Sigmoid colon (tissue), 6 donors: ENCODE measurements at regions not wholly inside any gene's neighbourhood (a gene's known extent, or its start where the extent isn't known, plus 50 kb on each side); places are given as distances from the start of the nearest gene placed in this dataset.

ENCODE experiments used
- DNase-seq: peaks from one replicate; pipeline ENCODE4 v3.0.0-alpha.2; 2019
- H3K27ac ChIP-seq, 4 donors: fragments of 200-600 bp; sonication (generic); one replicate each; pipeline ENCODE4 v1.5.1; 2016 to 2019; ENCODE audit warnings: mild to moderate bottlenecking in 1 of 4
- H3K27me3 ChIP-seq, 3 donors: fragments of 200-600 bp; sonication (generic); one replicate each; pipeline ENCODE4 v1.5.1; 2019; ENCODE audit warnings: mild to moderate bottlenecking in 1 of 3
- H3K36me3 ChIP-seq, 4 donors: fragments of 200-600 bp; sonication (generic); one replicate each; pipeline ENCODE4 v1.5.1; 2016 to 2019
- H3K4me1 ChIP-seq, 4 donors: fragments of 200-600 bp; sonication (generic); one replicate each; pipeline ENCODE4 v1.5.1; 2017 to 2019
- H3K4me3 ChIP-seq, 4 donors: fragments of 200-600 bp; sonication (generic); one replicate each; pipeline ENCODE4 v1.5.1; 2017 to 2019; ENCODE audit warnings: mild to moderate bottlenecking in 2 of 4, moderate library complexity in 1 of 4
- H3K9me3 ChIP-seq, 4 donors: fragments of 200-600 bp in 3 of 4; sonication (generic) in 3 of 4; one replicate each; pipeline versions ENCODE4 v1.5.1 to v1.6.1; 2013 to 2019
- CTCF ChIP-seq, 4 experiments: fragments of 450-650 bp in 3 of 4; fragments of 200-600 bp in 1 of 4; IDR thresholded peaks; one replicate each; pipeline ENCODE4 v1.5.1; 2016 to 2019; ENCODE audit warnings: antibody characterized with exemption in 4 of 4, mild to moderate bottlenecking in 3 of 4, moderate library complexity in 2 of 4
- EP300 ChIP-seq, 4 donors: sonication (generic); formaldehyde crosslinking; IDR thresholded peaks; one replicate each; pipeline ENCODE4 v1.6.1; 2017; ENCODE audit warnings: antibody characterized with exemption in 4 of 4
- POLR2A ChIP-seq, 2 donors: fragments of 450-650 bp; IDR thresholded peaks; one replicate each; pipeline ENCODE4 v1.6.1; 2016; ENCODE audit warnings: antibody characterized with exemption in 2 of 2, mild to moderate bottlenecking in 2 of 2, moderate library complexity in 2 of 2
- POLR2AphosphoS5 ChIP-seq, 4 donors: sonication (generic); formaldehyde crosslinking; IDR thresholded peaks; one replicate each; pipeline ENCODE4 v1.6.1; 2017; ENCODE audit warnings: antibody characterized with exemption in 4 of 4
- WGBS, 2 donors: extraction: QIAGEN DNeasy Blood & Tissue Kit; methylation state at CpG; one replicate each; pipeline ENCODE4 v1.1.7; 2013; 5-methylcytosine and 5-hydroxymethylcytosine counted together
- intact Hi-C: fragments of 100-400 bp; cut with DNase I; formaldehyde crosslinking; loops from one replicate; pipeline ENCODE4 v1.15.1; 2023
- donor health status: healthy with polysubstance abuse.
- donor health status: healthy.

- Histone ChIP-seq H3K9me3 (no peaks in the 10 kb centered on the region), H3K27me3 (no peaks in the 10 kb centered on the region), H3K4me3 (no peak overlapping the region), H3K27ac (peak overlapping the region in 3 of 4 donors; percentile 64 to 92 (median 91)), H3K36me3 (no peaks in the 10 kb centered on the region), H3K4me1 (peaks cover 0 to 47% (median 39%) of the 10 kb centered on the region in 4 donors)
- DNase-seq: no peak
- no peak for TF ChIP-seq EP300 (IDR thresholded peaks at IDR 0.05)
- TF ChIP-seq CTCF (IDR thresholded peaks at IDR 0.05): no peak
- no peak for TF ChIP-seq POLR2AphosphoS5 (IDR thresholded peaks at IDR 0.05)
- no peak for TF ChIP-seq POLR2A (IDR thresholded peaks at IDR 0.05)
- WGBS, 2 donors: 72 to 75% methylated on average over 2 of the region's 2 CpGs
- intact Hi-C loops: loop anchor here (5.0 kb wide), 1 partner anchor 71 kb away; no protein-coding TSS in a partner anchor
These were observed 102.4 kb upstream of the MAML3 start for GRCh38 chr4:140256335-140256734.

- intact Hi-C loops: loop anchor here (5.0 kb wide), 1 partner anchor 71 kb away; no protein-coding TSS in a partner anchor
- 95 to 100% methylated on average over 1 of the region's 1 CpG for WGBS, 2 donors
- no peak for DNase-seq
- Histone ChIP-seq H3K4me1 (peaks cover 0 to 47% (median 39%) of the 10 kb centered on the region in 4 donors), H3K27me3 (no peaks in the 10 kb centered on the region), H3K27ac (peak overlapping the region in 3 of 4 donors; percentile 64 to 92 (median 91)), H3K4me3 (no peak overlapping the region), H3K9me3 (no peaks in the 10 kb centered on the region), H3K36me3 (no peaks in the 10 kb centered on the region)
- TF ChIP-seq POLR2AphosphoS5 (IDR thresholded peaks at IDR 0.05): no peak
- no peak for TF ChIP-seq POLR2A (IDR thresholded peaks at IDR 0.05)
- TF ChIP-seq EP300 (IDR thresholded peaks at IDR 0.05): no peak
- TF ChIP-seq CTCF (IDR thresholded peaks at IDR 0.05): no peak
These were observed 101.9 kb upstream of the MAML3 start for GRCh38 chr4:140255927-140256326.

GRCh38 chr4:140255467-140255866 lies 101.5 kb upstream of the MAML3 start:
- DNase-seq: no peak
- 83 to 92% methylated on average over 5 of the region's 5 CpGs for WGBS, 2 donors
- H3K36me3 ChIP-seq: no peaks in the 10 kb centered on the region
- no peak for TF ChIP-seq EP300 (IDR thresholded peaks at IDR 0.05)
- no peak for TF ChIP-seq POLR2AphosphoS5 (IDR thresholded peaks at IDR 0.05)
- no peak for TF ChIP-seq CTCF (IDR thresholded peaks at IDR 0.05)
- TF ChIP-seq POLR2A (IDR thresholded peaks at IDR 0.05): no peak
- peaks cover 0 to 46% (median 39%) of the 10 kb centered on the region in 4 donors for H3K4me1 ChIP-seq
- intact Hi-C loops: loop anchor here (5.0 kb wide), 1 partner anchor 72 kb away; no protein-coding TSS in a partner anchor
- no peaks in the 10 kb centered on the region for H3K9me3 ChIP-seq
- H3K27me3 ChIP-seq: no peaks in the 10 kb centered on the region
- no peak overlapping the region for H3K4me3 ChIP-seq
- H3K27ac ChIP-seq: peak overlapping the region in 3 of 4 donors; percentile 91 to 93 (median 92)

- Histone ChIP-seq H3K4me1 (peaks cover 0 to 42% (median 38%) of the 10 kb centered on the region in 4 donors), H3K4me3 (no peak overlapping the region), H3K9me3 (no peaks in the 10 kb centered on the region), H3K27ac (peak overlapping the region in 3 of 4 donors; percentile 91 to 93 (median 92)), H3K36me3 (no peaks in the 10 kb centered on the region), H3K27me3 (no peaks in the 10 kb centered on the region)
- DNase-seq: no peak
- intact Hi-C loops: loop anchor here (5.0 kb wide), 4 partner anchors 53 to 597 kb away; no protein-coding TSS in a partner anchor
- 80 to 87% methylated on average over 2 of the region's 2 CpGs for WGBS, 2 donors
- TF ChIP-seq POLR2A (IDR thresholded peaks at IDR 0.05) (no peak), POLR2AphosphoS5 (IDR thresholded peaks at IDR 0.05) (no peak), EP300 (IDR thresholded peaks at IDR 0.05) (no peak), CTCF (IDR thresholded peaks at IDR 0.05) (no peak)
These were observed 100.8 kb upstream of the MAML3 start for GRCh38 chr4:140254651-140255299.
